Stimulated activated CD8-positive, alpha-beta memory T cell treated with anti-CD3 and anti-CD28 coated beads, Interleukin-15, amount 100 ng/mL, for 4 hours (primary cell): ENCODE measurements at regions not wholly inside any gene's neighbourhood (a gene's known extent, or its start where the extent isn't known, plus 50 kb on each side); places are given as distances from the start of the nearest gene placed in this dataset.
A peak's percentile ranks its signal among the peaks of the same experiment; 100 is the strongest.
"Not testable (repeated sequence)": the region's sequence is repeated elsewhere in the genome, so short reads cannot be mapped to it uniquely, and the experiment has no call there.

Source experiments
- DNase-seq, 2 donors: peaks; one replicate each; pipeline ENCODE4 v3.0.0-alpha.2; 2020; ENCODE audit warnings: low read depth in 2 of 2

- DNase-seq: not testable (repeated sequence)
These were observed 53.4 kb downstream of the AHSP start for GRCh38 chr16:31581065-31581464.

DNA sequence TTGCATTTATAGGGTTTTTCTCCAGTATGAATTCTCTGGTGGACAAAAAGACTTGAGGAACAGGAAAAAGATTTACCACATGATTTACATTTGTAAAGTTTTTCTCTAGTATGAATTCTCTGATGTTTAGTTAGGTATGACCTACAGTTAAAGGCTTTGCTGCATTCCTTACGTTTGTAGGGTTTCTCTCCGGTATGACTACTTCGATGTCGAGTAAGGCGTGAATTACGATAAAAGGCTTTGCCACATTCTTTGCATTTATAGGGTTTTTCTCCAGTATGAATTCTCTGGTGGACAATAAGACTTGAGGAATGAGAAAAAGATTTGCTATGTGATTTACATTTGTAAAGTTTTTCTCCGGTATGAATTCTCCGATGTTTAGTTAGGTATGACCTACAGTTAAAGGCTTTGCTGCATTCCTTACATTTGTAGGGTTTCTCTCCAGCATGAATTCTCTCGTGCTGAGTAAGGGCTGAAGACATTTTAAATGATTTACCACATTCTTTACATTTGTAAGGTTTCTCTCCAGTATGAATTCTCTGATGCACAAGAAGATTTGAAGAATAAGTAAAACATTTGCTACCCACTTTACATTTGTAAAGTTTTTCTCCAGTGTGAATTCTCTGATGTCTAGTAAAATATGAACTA is 74.2 kb downstream of the AHSP start:
- DNase-seq: not testable (repeated sequence)

GRCh38 chr16:31618130-31618529 is 90.4 kb downstream of the AHSP start:
- no peak for DNase-seq

- no peak for DNase-seq
These were observed 108.7 kb downstream of the AHSP start for GRCh38 chr16:31636433-31636832.

GRCh38 chr16:31641279-31641678 is 113.6 kb downstream of the AHSP start:
- no peak for DNase-seq

- not testable (repeated sequence) for DNase-seq
These were observed 128.0 kb downstream of the AHSP start for GRCh38 chr16:31655674-31656073.

GRCh38 chr16:31664683-31665482 is 137.2 kb downstream of the AHSP start:
- DNase-seq: no peak

- no peak for DNase-seq
These were observed 147.0 kb downstream of the AHSP start for GRCh38 chr16:31674686-31675085.

GRCh38 chr16:31676731-31677130 is 149.0 kb downstream of the AHSP start:
- no peak for DNase-seq

DNA sequence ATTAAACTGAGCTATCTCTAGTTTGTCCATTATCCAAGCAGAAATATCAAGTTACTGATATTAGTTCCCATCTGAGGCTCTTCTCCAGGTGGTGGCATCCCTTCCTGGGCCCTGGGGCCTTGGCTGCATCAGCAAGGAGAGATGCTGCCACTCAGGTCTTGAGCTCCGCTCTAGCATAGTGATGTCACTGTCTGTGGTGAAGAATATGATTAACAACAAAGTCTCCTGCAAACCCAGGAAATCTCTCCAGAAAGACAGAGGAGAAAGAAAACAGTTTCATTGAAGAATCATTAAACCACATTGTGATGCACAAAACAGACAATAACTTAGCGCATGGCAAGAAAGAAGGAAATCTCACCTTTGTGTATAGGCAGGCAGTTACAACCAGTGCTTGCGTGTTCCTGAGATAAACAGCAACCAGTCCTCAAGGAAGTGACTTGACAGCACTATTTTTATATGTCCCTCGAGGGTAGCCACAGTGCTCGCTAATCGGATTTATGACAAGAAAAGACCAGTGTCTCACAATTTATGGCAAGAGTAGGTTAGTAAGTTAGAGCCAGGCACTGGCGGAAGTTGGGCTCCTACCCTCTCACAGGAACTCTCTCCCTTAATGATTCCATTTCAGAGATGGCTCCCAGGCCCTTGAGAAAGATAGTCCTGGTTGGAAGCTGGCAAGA is 151.1 kb downstream of the AHSP start:
- DNase-seq: no peak

DNA sequence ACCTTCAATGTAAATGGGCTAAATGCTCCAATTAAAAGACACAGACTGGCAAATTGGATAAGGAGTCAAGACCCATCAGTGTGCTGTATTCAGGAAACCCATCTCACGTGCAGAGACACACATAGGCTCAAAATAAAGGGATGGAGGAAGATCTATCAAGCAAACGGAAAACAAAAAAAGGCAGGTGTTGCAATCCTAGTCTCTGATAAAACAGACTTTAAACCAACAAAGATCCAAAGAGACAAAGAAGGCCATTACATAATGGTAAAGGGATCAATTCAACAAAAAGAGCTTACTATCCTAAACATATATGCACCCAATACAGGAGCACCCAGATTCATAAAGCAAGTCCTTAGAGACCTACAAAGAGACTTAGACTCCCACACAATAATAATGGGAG is 161.6 kb downstream of the AHSP start:
- not testable (repeated sequence) for DNase-seq

GRCh38 chr16:31692338-31692737 is 164.6 kb downstream of the AHSP start:
- DNase-seq: not testable (repeated sequence)

DNA sequence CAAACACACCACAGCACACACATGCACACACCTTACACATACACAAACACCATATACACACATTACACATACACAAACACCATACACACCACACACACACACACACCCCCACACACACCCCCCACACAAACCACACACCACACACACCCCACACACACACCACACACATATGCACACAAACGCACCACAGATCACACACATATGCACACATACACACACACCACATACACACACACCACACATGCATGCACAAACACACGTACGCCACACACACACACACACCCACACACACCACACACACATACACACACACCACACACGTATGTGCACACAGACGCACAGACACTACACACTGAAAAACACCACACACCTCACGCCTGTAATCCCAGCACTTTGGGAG is 166.0 kb downstream of the AHSP start:
- DNase-seq: no peak

GRCh38 chr16:31694461-31694860 is 166.8 kb downstream of the AHSP start:
- DNase-seq: no peak

DNA sequence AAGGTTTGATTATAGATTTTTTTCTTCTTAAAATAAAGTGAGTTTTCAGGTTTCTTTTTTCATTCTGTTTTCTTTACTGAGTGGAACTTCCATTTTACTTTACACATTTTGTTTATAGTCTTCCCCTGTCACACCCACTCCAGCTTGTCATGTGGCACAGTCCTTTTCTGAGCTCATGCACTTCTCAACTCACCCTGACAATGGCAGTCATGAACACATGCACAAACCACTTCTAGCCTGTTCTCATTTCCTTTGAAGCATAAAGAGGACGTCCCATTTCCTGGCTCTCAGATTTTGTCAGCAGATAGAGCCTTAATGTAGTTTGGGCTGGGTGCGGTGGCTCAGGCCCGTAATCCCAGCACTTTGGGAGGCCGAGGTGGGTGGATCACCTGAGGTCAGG is 168.0 kb downstream of the AHSP start:
- DNase-seq: no peak

DNA sequence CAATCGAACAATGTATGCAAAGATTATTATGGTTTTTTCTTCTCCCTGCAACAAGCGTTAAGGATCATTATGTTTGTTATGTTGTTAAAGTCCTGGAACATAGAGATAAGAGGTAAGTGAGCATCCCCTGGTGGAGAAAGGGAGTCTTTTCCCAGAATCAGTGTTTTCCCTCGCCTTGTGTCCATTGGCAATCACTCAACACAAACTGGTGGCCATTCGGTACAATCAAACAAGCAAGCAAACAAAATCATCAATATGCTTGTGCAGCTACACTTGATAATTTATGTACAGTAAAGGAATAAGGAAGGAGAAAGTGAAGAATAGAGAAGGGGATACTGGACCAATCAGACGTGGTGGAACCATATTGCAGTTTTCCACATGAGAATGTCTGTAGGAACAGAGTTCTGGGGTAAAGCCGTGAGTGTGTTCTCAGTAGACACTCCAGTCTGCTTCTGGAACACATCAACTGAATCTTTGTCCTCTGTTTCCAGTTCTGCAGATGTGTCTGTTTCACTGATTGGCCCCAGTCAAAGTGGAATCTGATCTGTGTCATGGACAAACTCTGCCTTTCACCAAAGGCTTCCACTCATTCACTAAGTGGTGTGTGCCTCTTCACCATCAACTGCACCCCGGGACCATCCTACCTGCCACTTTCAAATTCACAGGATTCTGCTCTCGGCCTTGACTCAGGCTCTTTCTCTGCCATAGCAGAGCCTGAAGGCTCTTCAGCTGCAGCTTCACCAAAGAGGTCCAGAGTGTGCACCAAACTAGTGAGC is 169.5 kb downstream of the AHSP start:
- DNase-seq: no peak

- no peak for DNase-seq
These were observed 170.0 kb downstream of the AHSP start for GRCh38 chr16:31697744-31698125.

- DNase-seq: no peak
These were observed 171.2 kb downstream of the AHSP start for GRCh38 chr16:31698901-31699300.

- DNase-seq: no peak
These were observed 171.9 kb downstream of the AHSP start for GRCh38 chr16:31699601-31700000.

DNA sequence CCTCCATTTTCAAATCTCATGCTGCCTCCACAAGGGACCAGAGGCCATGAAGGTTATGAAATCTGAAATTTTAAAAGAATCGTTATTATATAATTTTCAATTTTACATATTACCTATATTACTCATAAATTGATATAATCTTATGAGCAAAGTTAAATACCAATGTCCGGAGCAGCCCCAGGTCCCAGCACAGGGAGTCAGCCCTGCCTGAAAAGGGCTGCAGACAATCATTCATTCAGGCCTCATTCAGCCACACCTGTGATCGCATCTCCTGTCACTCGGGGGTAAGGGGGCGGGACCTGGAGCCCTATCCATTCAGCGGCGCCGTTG is 172.5 kb downstream of the AHSP start:
- DNase-seq: no peak

DNA sequence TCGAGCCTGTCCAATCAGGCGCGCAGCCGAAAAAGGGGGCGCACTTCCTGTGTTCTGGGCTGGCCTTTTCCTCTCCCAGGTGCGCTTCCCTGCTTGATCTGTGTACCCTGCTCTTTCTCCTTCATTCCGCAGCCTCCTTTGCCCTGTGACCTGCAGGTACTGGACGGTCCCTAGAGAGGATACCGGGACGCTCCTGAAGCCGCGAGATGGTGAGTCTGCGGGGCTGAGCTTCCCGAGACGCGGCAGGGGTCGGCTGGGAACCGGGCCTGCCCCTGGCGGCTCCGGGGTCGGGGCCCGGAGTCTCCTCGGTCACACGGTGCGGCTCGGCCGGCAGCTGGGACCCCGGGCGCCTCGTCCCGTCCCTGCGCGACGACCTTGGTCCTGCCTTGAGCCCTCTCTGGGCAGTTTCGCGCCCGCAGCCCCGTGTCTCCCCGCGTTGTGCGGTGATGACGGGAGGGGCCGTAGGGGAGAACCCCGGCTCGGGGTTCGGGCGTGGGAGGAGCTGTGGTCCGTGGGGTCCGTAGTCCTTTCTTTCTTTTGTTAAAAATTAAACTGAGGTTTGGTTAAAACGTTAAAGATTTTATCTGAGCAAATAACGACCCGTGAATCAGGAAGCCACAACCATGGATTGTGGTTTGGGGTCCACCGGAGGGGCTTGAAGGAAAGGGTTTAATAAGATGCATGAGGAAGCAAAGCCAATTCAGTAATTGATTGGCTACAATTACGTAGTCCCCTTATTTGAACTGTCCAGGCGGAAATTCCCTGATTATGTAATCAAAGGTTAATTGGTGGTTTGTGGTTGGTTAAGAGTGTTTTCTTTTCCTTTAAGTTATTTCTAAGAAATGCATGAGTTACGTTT is 172.8 kb upstream of the ZNF267 start:
- DNase-seq: peak; percentile 78 to 85
